ENCODE measurements at regions not wholly inside any gene's neighbourhood (a gene's known extent, or its start where the extent isn't known, plus 50 kb on each side); places are given as distances from the start of the nearest gene placed in this dataset.

DNA sequence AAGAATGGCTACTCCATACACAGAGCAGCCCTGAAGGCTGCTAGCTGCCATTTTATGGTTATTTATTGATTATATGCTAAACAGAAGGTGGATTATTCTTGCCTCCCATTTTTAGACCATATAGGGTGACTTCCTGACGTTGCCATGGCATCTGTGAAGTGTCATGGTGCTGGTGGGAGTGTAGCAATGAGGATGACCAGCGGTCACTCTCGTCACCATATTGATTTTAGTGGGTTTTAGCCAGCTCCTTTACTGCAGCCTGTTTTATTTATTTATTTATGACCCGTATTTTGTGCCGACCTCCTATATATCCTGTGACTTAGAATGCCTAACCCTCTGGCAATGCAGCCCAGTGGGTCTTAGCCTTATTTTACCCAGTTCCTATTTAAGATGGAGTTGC, 553.9 kb downstream of the TNS1 start:
- no peak for TF ChIP-seq EZH2phosphoT487 (conservative IDR thresholded peaks at IDR 0.05; ENCODE audit: low read length)
- TF ChIP-seq, protein P1, sequence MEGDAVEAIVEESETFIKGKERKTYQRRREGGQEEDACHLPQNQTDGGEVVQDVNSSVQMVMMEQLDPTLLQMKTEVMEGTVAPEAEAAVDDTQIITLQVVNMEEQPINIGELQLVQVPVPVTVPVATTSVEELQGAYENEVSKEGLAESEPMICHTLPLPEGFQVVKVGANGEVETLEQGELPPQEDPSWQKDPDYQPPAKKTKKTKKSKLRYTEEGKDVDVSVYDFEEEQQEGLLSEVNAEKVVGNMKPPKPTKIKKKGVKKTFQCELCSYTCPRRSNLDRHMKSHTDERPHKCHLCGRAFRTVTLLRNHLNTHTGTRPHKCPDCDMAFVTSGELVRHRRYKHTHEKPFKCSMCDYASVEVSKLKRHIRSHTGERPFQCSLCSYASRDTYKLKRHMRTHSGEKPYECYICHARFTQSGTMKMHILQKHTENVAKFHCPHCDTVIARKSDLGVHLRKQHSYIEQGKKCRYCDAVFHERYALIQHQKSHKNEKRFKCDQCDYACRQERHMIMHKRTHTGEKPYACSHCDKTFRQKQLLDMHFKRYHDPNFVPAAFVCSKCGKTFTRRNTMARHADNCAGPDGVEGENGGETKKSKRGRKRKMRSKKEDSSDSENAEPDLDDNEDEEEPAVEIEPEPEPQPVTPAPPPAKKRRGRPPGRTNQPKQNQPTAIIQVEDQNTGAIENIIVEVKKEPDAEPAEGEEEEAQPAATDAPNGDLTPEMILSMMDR (IDR thresholded peaks at IDR 0.05; ENCODE audit: insufficient read depth, low read length, poor library complexity, severe bottlenecking): no peak

All from SU-DHL-6 (cell line).